ENCODE measurements at regions not wholly inside any gene's neighbourhood (a gene's known extent, or its start where the extent isn't known, plus 50 kb on each side); places are given as distances from the start of the nearest gene placed in this dataset.

- no peaks in the 10 kb centered on the region for H3K9me1 ChIP-seq (replicated peaks; ENCODE audit: control insufficient read depth, extremely low read depth, insufficient read depth, low read length)
- H3K9me3 ChIP-seq (replicated peaks; ENCODE audit: control insufficient read depth, insufficient read depth, low read length) = no peaks in the 10 kb centered on the region
- CTCF ChIA-PET = interaction anchor here (1.7 kb wide), 1 partner anchor 16 kb away, joined by 7 read pairs; no protein-coding TSS in a partner anchor
- H3K36me3 ChIP-seq (ENCODE audit: control insufficient read depth in 2 of 2, extremely low read depth in 1 of 2, insufficient read depth in 2 of 2, low read length in 2 of 2) = no peaks in the 10 kb centered on the region
- POLR2A ChIA-PET = no interaction called here
- H3K9ac ChIP-seq (replicated peaks; ENCODE audit: extremely low read depth, insufficient read depth, low read length) = no peak overlapping the region
- dilution Hi-C loops (cut with MboI; ENCODE audit: extremely low pct_ligation_motif_present, low sequenced_read_pairs) (no loop called here), intact Hi-C loops (cut with micrococcal nuclease) (no loop called here)
- H3K4me2 ChIP-seq (ENCODE audit: insufficient read depth, low read length) = no peak overlapping the region
- H2AFZ ChIP-seq (ENCODE audit: low read depth, low read length) = no peak overlapping the region
- no peak overlapping the region for H3K4me3 ChIP-seq (replicated peaks in 1 of 3; ENCODE audit: insufficient read depth in 1 of 3, low read depth in 1 of 3, low read length in 3 of 3)
- no peaks in the 10 kb centered on the region for H3K4me1 ChIP-seq (ENCODE audit: control insufficient read depth, extremely low read depth, insufficient read depth, low read length)
- no peak for TF ChIP-seq MAX (IDR thresholded peaks at IDR 0.05; ENCODE audit: insufficient read depth, insufficient read length)
- no peak for TF ChIP-seq POLR2AphosphoS5 (IDR thresholded peaks at IDR 0.05; ENCODE audit: insufficient read depth, low read depth, low read length)
- no peak for TF ChIP-seq FOS (IDR thresholded peaks at IDR 0.05; ENCODE audit: borderline replicate concordance, insufficient read depth, low read length)
- no peak for TF ChIP-seq MYC (IDR thresholded peaks at IDR 0.05; ENCODE audit: low read depth, low read length)
- no peak for TF ChIP-seq GATA2 (IDR thresholded peaks at IDR 0.05; ENCODE audit: insufficient read depth, insufficient read length, low read depth, low read length)
- no peak for TF ChIP-seq POLR2A (IDR thresholded peaks at IDR 0.05; ENCODE audit: low read depth, low read length)
- no peak for TF ChIP-seq EZH2 (IDR thresholded peaks at IDR 0.05; ENCODE audit: borderline replicate concordance, low read depth, low read length, severe bottlenecking)
- TF ChIP-seq CTCF (IDR thresholded peaks at IDR 0.05; ENCODE audit: extremely low read depth in 1 of 2, insufficient read depth in 1 of 2, low read depth in 1 of 2, low read length in 2 of 2) = no peak
- no peak for TF ChIP-seq JUN (IDR thresholded peaks at IDR 0.05; ENCODE audit: borderline replicate concordance, insufficient read depth, insufficient read length, low read depth)
- BruUV-seq (replicated peaks) = no TSS peak
- no peaks in the 10 kb centered on the region for H3K79me2 ChIP-seq (ENCODE audit: control insufficient read depth, insufficient read depth, low read length)
- FAIRE-seq (no peak), DNase-seq (ENCODE audit: low read depth, low spot score) (no peak)
- H3K27ac ChIP-seq (ENCODE audit: insufficient read depth, low read depth, low read length) = no peak overlapping the region
- H4K20me1 ChIP-seq (replicated peaks; ENCODE audit: control insufficient read depth, extremely low read depth, insufficient read depth, low read length) = no peaks in the 10 kb centered on the region
- no peaks in the 10 kb centered on the region for H3K27me3 ChIP-seq (ENCODE audit: control insufficient read depth in 2 of 2, insufficient read depth in 2 of 2, low read length in 2 of 2)
These were observed 98.3 kb downstream of the AVPR1A start for GRCh38 chr12:63052696-63053095.

All from endothelial cell of umbilical vein (primary cell).